A549 (cell line): ENCODE measurements at regions not wholly inside any gene's neighbourhood (a gene's known extent, or its start where the extent isn't known, plus 50 kb on each side); places are given as distances from the start of the nearest gene placed in this dataset.

Experiments
- ATAC-seq, 2 experiments: fragments of 200-7000 bp in 1 of 2; fragments of >200 bp in 1 of 2; cut with Nextera tagmentation in 1 of 2; cut with Tn5 transposase in 1 of 2; 3 replicates each; pipeline versions ENCODE4 v1.8.0 to v1.9.1; 2018 to 2020; ENCODE audit warnings: mild to moderate bottlenecking in 1 of 2, moderate library complexity in 1 of 2
- CTCF ChIA-PET: fragments of 300-600 bp; sonication (Branson Sonifier 250); formaldehyde crosslinking; extraction: SDS; loops from one replicate; lab custom pipeline; 2021; ENCODE audit warnings: antibody characterized with exemption, inconsistent platforms; lab: Yijun Ruan, JAX
- POLR2A ChIA-PET: fragments of 350-600 bp; formaldehyde crosslinking; extraction: SDS; loops from one replicate; lab custom pipeline; 2021; ENCODE audit warnings: antibody characterized with exemption, inconsistent platforms; lab: Yijun Ruan, JAX
- DNase-seq, 2 experiments: peaks; one replicate each; pipeline versions ENCODE4 v3.0.0 to v3.0.0-alpha.2; 2011 to 2016; ENCODE audit warnings: low read depth in 1 of 2, low spot score in 1 of 2
- FAIRE-seq: peaks from 2 replicates; lab custom pipeline; 2011; peaks lifted over from hg19 to GRCh38; lab: Jason Lieb, UNC
- H3K27ac ChIP-seq, 2 experiments: fragments of >200 bp; sonication (Bioruptor Twin); formaldehyde crosslinking; 3 replicates each; pipeline ENCODE4 v1.5.1; 2016 to 2017
- H3K4me1 ChIP-seq: fragments of >200 bp; sonication (Bioruptor Twin); formaldehyde crosslinking; 3 replicates; pipeline ENCODE4 v1.6.1; 2016
- H3K4me2 ChIP-seq: fragments of >200 bp; sonication (Bioruptor Twin); formaldehyde crosslinking; 3 replicates; pipeline ENCODE4 v1.6.1; 2016
- H3K4me3 ChIP-seq: fragments of >200 bp; sonication (Bioruptor Twin); formaldehyde crosslinking; 3 replicates; pipeline ENCODE4 v1.5.1; 2016
- H3K9me3 ChIP-seq: fragments of >200 bp; sonication (Bioruptor Twin); formaldehyde crosslinking; 3 replicates; pipeline ENCODE4 v1.6.1; 2016
- ATOH8 ChIP-seq: fragments of 250-450 bp; sonication (Bioruptor Pico); IDR thresholded peaks from 2 replicates; pipeline ENCODE4 v1.5.0; 2020; ENCODE audit warnings: low read depth, mild to moderate bottlenecking, moderate library complexity
- BCL3 ChIP-seq: fragments of >200 bp; sonication (Bioruptor Twin); formaldehyde crosslinking; IDR thresholded peaks from 3 replicates; pipeline ENCODE4 v1.6.1; 2016
- CBX8 ChIP-seq: fragments of 200-600 bp; sonication (generic); IDR thresholded peaks from 2 replicates; pipeline ENCODE4 v1.6.1; 2016
- CEBPB ChIP-seq, 2 experiments: fragments of >200 bp in 1 of 2; sonication (Bioruptor Twin) in 1 of 2; formaldehyde crosslinking in 1 of 2; IDR thresholded peaks; 2 replicates each; pipeline ENCODE4 v1.6.1; 2012 to 2016
- CHD2 ChIP-seq: fragments of 150-350 bp; IDR thresholded peaks from 2 replicates; pipeline ENCODE4 v1.6.1; 2014; ENCODE audit warnings: low read length; ENCODE audit not compliant: partially characterized antibody
- CHD4 ChIP-seq: fragments of 200-600 bp; sonication (generic); IDR thresholded peaks from 2 replicates; pipeline ENCODE4 v1.6.1; 2016; ENCODE audit warnings: antibody characterized with exemption, mild to moderate bottlenecking, borderline replicate concordance
- ELK1 ChIP-seq: fragments of 150-350 bp; IDR thresholded peaks from 2 replicates; pipeline ENCODE4 v1.6.1; 2014; ENCODE audit warnings: low read depth, mild to moderate bottlenecking, low read length
- ESRRA ChIP-seq: fragments of 150-350 bp; IDR thresholded peaks from 2 replicates; pipeline ENCODE4 v1.6.1; 2014; ENCODE audit warnings: mild to moderate bottlenecking, low read length, borderline replicate concordance
- FOSL2 ChIP-seq, 2 experiments: fragments of 450-650 bp in 1 of 2; fragments of >200 bp in 1 of 2; sonication (Bioruptor Twin) in 1 of 2; formaldehyde crosslinking; IDR thresholded peaks; 2 replicates each; pipeline versions ENCODE4 v1.5.0 to v1.6.1; 2016 to 2020; ENCODE audit warnings: mild to moderate bottlenecking in 1 of 2, moderate library complexity in 1 of 2
- GATA3 ChIP-seq: IDR thresholded peaks from 2 replicates; pipeline ENCODE4 v1.6.1; 2012; ENCODE audit warnings: borderline replicate concordance
- HDAC2 ChIP-seq: fragments of 200-600 bp; sonication (generic); IDR thresholded peaks from 2 replicates; pipeline ENCODE4 v1.6.1; 2016
- HES2 ChIP-seq: fragments of >200 bp; sonication (Bioruptor Twin); formaldehyde crosslinking; IDR thresholded peaks from 2 replicates; pipeline ENCODE4 v1.6.1; 2016
- HEYL ChIP-seq: fragments of 250-450 bp; sonication (Bioruptor Pico); IDR thresholded peaks from 2 replicates; pipeline ENCODE4 v1.8.0; 2021; ENCODE audit warnings: mild to moderate bottlenecking, moderate library complexity
- KDM5A ChIP-seq: fragments of 200-600 bp; sonication (generic); IDR thresholded peaks from 2 replicates; pipeline ENCODE4 v1.6.1; 2016; ENCODE audit warnings: antibody characterized with exemption, mild to moderate bottlenecking
- MAZ ChIP-seq: fragments of 150-350 bp; IDR thresholded peaks from 2 replicates; pipeline ENCODE4 v1.6.1; 2014; ENCODE audit warnings: antibody characterized with exemption, low read depth, low read length, borderline replicate concordance
- MYC ChIP-seq: IDR thresholded peaks from 2 replicates; pipeline ENCODE4 v1.6.1; 2012; ENCODE audit warnings: mild to moderate bottlenecking, inconsistent platforms, low read length, improper control_type of control experiment, borderline replicate concordance
- NFE2L2 ChIP-seq: fragments of 150-350 bp; conservative IDR thresholded peaks from 2 replicates; pipeline ENCODE4 v1.6.1; 2014; ENCODE audit warnings: low read length
- NPAS2 ChIP-seq: fragments of 250-450 bp; sonication (Bioruptor Pico); IDR thresholded peaks from 2 replicates; pipeline ENCODE4 v1.8.0; 2022; ENCODE audit warnings: mild to moderate bottlenecking, moderate library complexity, borderline replicate concordance
- PHF8 ChIP-seq: fragments of 200-600 bp; sonication (generic); IDR thresholded peaks from 2 replicates; pipeline ENCODE4 v1.6.1; 2016; ENCODE audit warnings: low read depth, mild to moderate bottlenecking, antibody characterized with exemption, moderate library complexity, borderline replicate concordance
- RARB ChIP-seq: fragments of 250-450 bp; sonication (Bioruptor Pico); IDR thresholded peaks from 2 replicates; pipeline ENCODE4 v1.8.0; 2021; ENCODE audit warnings: mild to moderate bottlenecking, moderate library complexity
- RNF2 ChIP-seq: fragments of 200-600 bp; sonication (generic); IDR thresholded peaks from 2 replicates; pipeline ENCODE4 v1.6.1; 2016; ENCODE audit warnings: low read depth, mild to moderate bottlenecking, antibody characterized with exemption, moderate library complexity, borderline replicate concordance
- SMC3 ChIP-seq: fragments of >200 bp; sonication (Bioruptor Twin); formaldehyde crosslinking; IDR thresholded peaks from 3 replicates; pipeline ENCODE4 v1.6.1; 2018; ENCODE audit warnings: inconsistent platforms
- SREBF2 ChIP-seq: fragments of 450-650 bp; IDR thresholded peaks from 2 replicates; pipeline ENCODE4 v1.6.1; 2014; ENCODE audit warnings: mild to moderate bottlenecking, moderate library complexity
- TFCP2L1 ChIP-seq: fragments of 250-450 bp; sonication (Bioruptor Pico); IDR thresholded peaks from 2 replicates; pipeline ENCODE4 v1.5.0; 2021; ENCODE audit warnings: mild to moderate bottlenecking
- TP53 ChIP-seq: fragments of 250-450 bp; sonication (Bioruptor Pico); IDR thresholded peaks from 2 replicates; pipeline ENCODE4 v1.5.0; 2021; ENCODE audit warnings: mild to moderate bottlenecking, moderate library complexity
- ZFP36 ChIP-seq: fragments of 450-650 bp; IDR thresholded peaks from 2 replicates; pipeline ENCODE4 v1.6.1; 2014; ENCODE audit warnings: borderline replicate concordance; ENCODE audit not compliant: partially characterized antibody
- WGBS: methylation state at CpG from one replicate; pipeline ENCODE4 v1.1.6; 2017; ENCODE audit errors: missing lambda C conversion rate; 5-methylcytosine and 5-hydroxymethylcytosine counted together

GRCh38 chr20:17036541-17036940 lies 190.3 kb upstream of the PCSK2 start:
- TF ChIP-seq KDM5A (no peak), TP53 (CRISPR knock-in tag) (no peak), ATOH8 (CRISPR knock-in tag) (no peak), ESRRA (no peak)
- ChIA-PET POLR2A (no interaction called here), CTCF (no interaction called here)
- no peak for ATAC-seq
- no peak overlapping the region for H3K4me3 ChIP-seq
- no peak for FAIRE-seq
- no peak overlapping the region for H3K4me2 ChIP-seq
- no peak overlapping the region for H3K27ac ChIP-seq
- no peaks in the 10 kb centered on the region for H3K9me3 ChIP-seq
- no peak for DNase-seq
- WGBS, result 0% methylated on average over 1 of the region's 1 CpG
- no peaks in the 10 kb centered on the region for H3K4me1 ChIP-seq

GRCh38 chr20:17042122-17042521 lies 184.7 kb upstream of the PCSK2 start:
- Histone ChIP-seq H3K9me3 (no peaks in the 10 kb centered on the region), H3K4me2 (no peak overlapping the region), H3K27ac (no peak overlapping the region), H3K4me1 (no peaks in the 10 kb centered on the region), H3K4me3 (no peak overlapping the region)
- WGBS, result 3% methylated on average over 1 of the region's 1 CpG
- no peak for DNase-seq
- TF ChIP-seq PHF8 (no peak), RNF2 (no peak), NPAS2 (CRISPR knock-in tag) (no peak), MYC (no peak), MAZ (no peak), HES2 (no peak), CEBPB (IDR thresholded peaks at IDR 0.05) (no peak), HEYL (CRISPR knock-in tag) (no peak), CHD2 (no peak), ZFP36 (no peak), TFCP2L1 (CRISPR knock-in tag) (no peak), CHD4 (no peak), CBX8 (no peak), SMC3 (no peak)
- ChIA-PET CTCF (interaction anchor here (0.9 kb wide), 1 partner anchor 20 kb away, joined by 5 read pairs; no protein-coding TSS in a partner anchor), POLR2A (no interaction called here)
- ATAC-seq, result no peak
- no peak for FAIRE-seq

GRCh38 chr20:17043323-17043722 lies 183.5 kb upstream of the PCSK2 start:
- DNase-seq (no peak), FAIRE-seq (peak; percentile 73), ATAC-seq (no peak)
- H3K9me3 ChIP-seq, result no peaks in the 10 kb centered on the region
- TF ChIP-seq FOSL2 (IDR thresholded peaks at IDR 0.05) (no peak), FOSL2 (CRISPR knock-in tag; IDR thresholded peaks at IDR 0.05) (no peak), ESRRA (no peak), SREBF2 (no peak), CBX8 (no peak), BCL3 (no peak), ELK1 (no peak), HEYL (CRISPR knock-in tag) (no peak), HDAC2 (no peak), NFE2L2 (no peak), ATOH8 (CRISPR knock-in tag) (no peak), RARB (CRISPR knock-in tag) (no peak), TFCP2L1 (CRISPR knock-in tag) (no peak), GATA3 (no peak)
- no peaks in the 10 kb centered on the region for H3K4me1 ChIP-seq
- WGBS, result 10% methylated on average over 5 of the region's 5 CpGs
- H3K4me2 ChIP-seq, result no peak overlapping the region
- H3K4me3 ChIP-seq, result no peak overlapping the region
- CTCF ChIA-PET, result no interaction called here
- no peak overlapping the region for H3K27ac ChIP-seq
- POLR2A ChIA-PET, result no interaction called here
